HEK293 (cell line): ENCODE measurements at regions not wholly inside any gene's neighbourhood (a gene's known extent, or its start where the extent isn't known, plus 50 kb on each side); places are given as distances from the start of the nearest gene placed in this dataset.

Experiments used
- CTCF ChIA-PET: fragments of 350-600 bp; formaldehyde crosslinking; extraction: SDS; loops from one replicate; lab custom pipeline; 2021; ENCODE audit warnings: antibody characterized with exemption; lab: Yijun Ruan, JAX
- POLR2A ChIA-PET: fragments of 300-600 bp; formaldehyde crosslinking; extraction: SDS; loops from one replicate; lab custom pipeline; 2020; ENCODE audit warnings: antibody characterized with exemption, inconsistent platforms; lab: Yijun Ruan, JAX
- H3K27ac ChIP-seq: fragments of 200-500 bp; sonication (Bioruptor generic); 2 replicates; pipeline ENCODE4 v1.5.1; 2014; ENCODE audit warnings: low read depth, low read length, control low read depth, inconsistent platforms; ENCODE audit errors: extremely low read depth
- H3K36me3 ChIP-seq, 2 experiments: fragments of 200-500 bp in 1 of 2; sonication (Bioruptor generic) in 1 of 2; 1 replicate in 1 of 2; 2 replicates in 1 of 2; pipeline ENCODE4 v1.5.1; 2014 to 2017; ENCODE audit warnings: inconsistent platforms in 2 of 2, low read length in 2 of 2; ENCODE audit not compliant: control insufficient read depth in 2 of 2, insufficient read depth in 1 of 2
- H3K4me1 ChIP-seq: fragments of 200-500 bp; sonication (Bioruptor generic); 2 replicates; pipeline ENCODE4 v1.5.1; 2014; ENCODE audit warnings: mild to moderate bottlenecking, low read length, inconsistent platforms; ENCODE audit not compliant: control insufficient read depth, insufficient read depth
- H3K4me3 ChIP-seq: 2 replicates; pipeline ENCODE4 v1.5.1; 2011; ENCODE audit warnings: low read depth, mild to moderate bottlenecking, control low read depth, low read length, moderate library complexity
- H3K9me3 ChIP-seq: fragments of 200-500 bp; sonication (Bioruptor generic); 2 replicates; pipeline ENCODE4 v1.5.1; 2014; ENCODE audit warnings: low read depth, low read length, inconsistent platforms; ENCODE audit not compliant: control insufficient read depth, insufficient read depth
- HOXC10 ChIP-seq: sonication (generic); formaldehyde crosslinking; IDR thresholded peaks from 2 replicates; pipeline ENCODE4 v1.8.1; 2023; ENCODE audit warnings: mild to moderate bottlenecking, missing genetic modification reagents
- KLF8 ChIP-seq: fragments of 450-650 bp; formaldehyde crosslinking; IDR thresholded peaks from 2 replicates; pipeline ENCODE4 v1.5.1; 2016; ENCODE audit warnings: missing biosample characterization, missing genetic modification characterization
- SETDB1 ChIP-seq: IDR thresholded peaks from one replicate; pipeline ENCODE4 v1.6.1; 2017; ENCODE audit warnings: mild to moderate bottlenecking, low read length, moderate library complexity, mixed read lengths; ENCODE audit not compliant: insufficient read length
- YY2 ChIP-seq: fragments of 450-650 bp; formaldehyde crosslinking; IDR thresholded peaks from 2 replicates; pipeline ENCODE4 v1.5.1; 2016; ENCODE audit warnings: missing biosample characterization, missing genetic modification characterization
- ZNF155 ChIP-seq: fragments of 450-650 bp; formaldehyde crosslinking; IDR thresholded peaks from 2 replicates; pipeline ENCODE4 v1.5.1; 2016; ENCODE audit warnings: missing biosample characterization, missing genetic modification characterization
- ZNF16 ChIP-seq: fragments of 450-650 bp; formaldehyde crosslinking; IDR thresholded peaks from 2 replicates; pipeline ENCODE4 v1.5.1; 2016; ENCODE audit warnings: low read depth, missing biosample characterization, missing genetic modification characterization
- ZNF184 ChIP-seq: fragments of 450-650 bp; IDR thresholded peaks from 2 replicates; pipeline ENCODE4 v1.5.1; 2018; ENCODE audit warnings: missing biosample characterization, mild to moderate bottlenecking, missing genetic modification characterization
- ZNF2 ChIP-seq: fragments of 450-650 bp; formaldehyde crosslinking; IDR thresholded peaks from 2 replicates; pipeline ENCODE4 v1.5.1; 2016; ENCODE audit warnings: missing biosample characterization, missing genetic modification characterization
- ZNF292 ChIP-seq: fragments of 450-650 bp; formaldehyde crosslinking; IDR thresholded peaks from 2 replicates; pipeline ENCODE4 v1.5.1; 2016; ENCODE audit warnings: low read depth, missing biosample characterization, missing genetic modification characterization, borderline replicate concordance
- ZNF335 ChIP-seq: fragments of 450-650 bp; formaldehyde crosslinking; conservative IDR thresholded peaks from 2 replicates; pipeline ENCODE4 v1.5.1; 2016; ENCODE audit warnings: missing biosample characterization, missing genetic modification characterization
- ZNF423 ChIP-seq: fragments of 450-650 bp; formaldehyde crosslinking; IDR thresholded peaks from 2 replicates; pipeline ENCODE4 v1.5.1; 2016; ENCODE audit warnings: missing biosample characterization, missing genetic modification characterization
- ZNF571 ChIP-seq: fragments of 450-650 bp; formaldehyde crosslinking; IDR thresholded peaks from 2 replicates; pipeline ENCODE4 v1.5.0; 2017; ENCODE audit warnings: missing biosample characterization, missing genetic modification characterization
- ZNF701 ChIP-seq: fragments of 450-650 bp; formaldehyde crosslinking; IDR thresholded peaks from 2 replicates; pipeline ENCODE4 v1.5.1; 2016; ENCODE audit warnings: missing biosample characterization, missing genetic modification characterization
- ZNF76 ChIP-seq: fragments of 450-650 bp; formaldehyde crosslinking; IDR thresholded peaks from 2 replicates; pipeline ENCODE4; 2016; ENCODE audit warnings: low read depth, missing biosample characterization, missing genetic modification characterization, borderline replicate concordance
- ZNF777 ChIP-seq: fragments of 450-650 bp; formaldehyde crosslinking; IDR thresholded peaks from 2 replicates; pipeline ENCODE4 v1.5.1; 2017; ENCODE audit warnings: missing biosample characterization, missing genetic modification characterization, borderline replicate concordance
- ZSCAN23 ChIP-seq: fragments of 450-650 bp; formaldehyde crosslinking; IDR thresholded peaks from 2 replicates; pipeline ENCODE4 v1.5.1; 2016; ENCODE audit warnings: missing biosample characterization, missing genetic modification characterization
- TF ChIP-seq, protein P1 (sequence below): fragments of 450-650 bp; formaldehyde crosslinking; IDR thresholded peaks from 2 replicates; pipeline ENCODE4 v1.5.1; 2016; ENCODE audit warnings: missing biosample characterization, missing genetic modification characterization
- TF ChIP-seq, protein P2 (sequence below): fragments of 450-650 bp; formaldehyde crosslinking; conservative IDR thresholded peaks from 2 replicates; pipeline ENCODE4 v1.5.1; 2016; ENCODE audit warnings: low read depth, missing biosample characterization, missing genetic modification characterization
- TF ChIP-seq, protein P3 (sequence below): fragments of 450-650 bp; formaldehyde crosslinking; IDR thresholded peaks from 2 replicates; pipeline ENCODE4 v1.5.1; 2016; ENCODE audit warnings: missing biosample characterization, missing genetic modification characterization
- TF ChIP-seq, protein P4 (sequence below): fragments of 450-650 bp; formaldehyde crosslinking; IDR thresholded peaks from 2 replicates; pipeline ENCODE4 v1.5.1; 2016; ENCODE audit warnings: missing biosample characterization, missing genetic modification characterization

DNA sequence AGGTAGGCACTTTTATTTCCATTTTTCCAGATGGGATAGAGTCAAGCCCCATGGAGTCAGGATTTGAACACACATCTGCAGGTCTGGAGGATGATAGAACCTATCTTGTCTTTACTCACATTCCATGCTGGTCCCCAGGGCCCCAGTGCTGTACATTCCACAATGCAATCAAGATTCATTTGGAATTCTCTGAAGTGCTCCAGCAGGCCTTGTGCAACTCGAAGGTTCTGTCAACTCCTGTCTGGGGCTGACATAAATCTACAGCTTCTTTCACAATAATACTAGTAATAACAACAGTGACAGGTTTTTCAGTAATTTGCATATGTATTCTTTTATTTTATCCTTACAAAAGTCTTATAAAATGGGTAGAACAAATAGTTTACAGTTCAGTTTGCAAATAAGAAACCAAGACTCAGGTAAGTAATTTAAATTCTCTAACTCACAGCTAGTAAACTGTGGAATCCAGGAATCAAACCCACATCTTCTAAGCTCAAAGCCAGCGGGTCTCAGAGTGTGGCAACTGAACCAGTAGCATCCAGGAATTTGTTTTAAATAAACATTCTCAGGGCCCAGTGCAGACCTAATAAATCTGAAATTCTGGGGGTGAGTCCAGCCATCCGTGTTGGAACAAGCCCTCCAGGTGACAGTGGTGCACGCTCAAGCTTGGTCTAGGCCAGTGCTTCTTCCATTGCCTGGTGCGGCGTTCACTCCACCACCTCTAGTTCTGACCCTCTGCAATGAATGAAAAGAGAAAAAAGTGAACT is 137.0 kb upstream of the TNFAIP3 start (continued):
- TF ChIP-seq, protein P1, sequence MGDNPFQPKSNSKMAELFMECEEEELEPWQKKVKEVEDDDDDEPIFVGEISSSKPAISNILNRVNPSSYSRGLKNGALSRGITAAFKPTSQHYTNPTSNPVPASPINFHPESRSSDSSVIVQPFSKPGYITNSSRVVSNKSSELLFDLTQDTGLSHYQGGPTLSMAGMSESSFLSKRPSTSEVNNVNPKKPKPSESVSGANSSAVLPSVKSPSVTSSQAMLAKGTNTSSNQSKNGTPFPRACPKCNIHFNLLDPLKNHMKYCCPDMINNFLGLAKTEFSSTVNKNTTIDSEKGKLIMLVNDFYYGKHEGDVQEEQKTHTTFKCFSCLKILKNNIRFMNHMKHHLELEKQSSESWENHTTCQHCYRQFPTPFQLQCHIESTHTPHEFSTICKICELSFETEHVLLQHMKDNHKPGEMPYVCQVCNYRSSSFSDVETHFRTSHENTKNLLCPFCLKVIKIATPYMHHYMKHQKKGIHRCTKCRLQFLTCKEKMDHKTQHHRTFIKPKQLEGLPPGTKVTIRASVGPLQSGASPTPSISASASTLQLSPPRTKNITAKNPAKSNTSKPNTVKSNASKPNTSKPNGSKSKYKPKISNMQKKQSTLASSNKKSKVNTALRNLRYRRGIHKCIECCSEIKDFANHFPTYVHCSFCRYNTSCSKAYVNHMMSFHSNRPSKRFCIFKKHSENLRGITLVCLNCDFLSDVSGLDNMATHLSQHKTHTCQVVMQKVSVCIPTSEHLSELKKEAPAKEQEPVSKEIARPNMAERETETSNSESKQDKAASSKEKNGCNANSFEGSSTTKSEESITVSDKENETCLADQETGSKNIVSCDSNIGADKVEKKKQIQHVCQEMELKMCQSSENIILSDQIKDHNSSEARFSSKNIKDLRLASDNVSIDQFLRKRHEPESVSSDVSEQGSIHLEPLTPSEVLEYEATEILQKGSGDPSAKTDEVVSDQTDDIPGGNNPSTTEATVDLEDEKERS (tag by site-specific recombination), result no peak
- no peak for TF ChIP-seq ZNF292 (tag by site-specific recombination)
- TF ChIP-seq SETDB1, result no peak
- TF ChIP-seq ZNF155, result no peak

DNA sequence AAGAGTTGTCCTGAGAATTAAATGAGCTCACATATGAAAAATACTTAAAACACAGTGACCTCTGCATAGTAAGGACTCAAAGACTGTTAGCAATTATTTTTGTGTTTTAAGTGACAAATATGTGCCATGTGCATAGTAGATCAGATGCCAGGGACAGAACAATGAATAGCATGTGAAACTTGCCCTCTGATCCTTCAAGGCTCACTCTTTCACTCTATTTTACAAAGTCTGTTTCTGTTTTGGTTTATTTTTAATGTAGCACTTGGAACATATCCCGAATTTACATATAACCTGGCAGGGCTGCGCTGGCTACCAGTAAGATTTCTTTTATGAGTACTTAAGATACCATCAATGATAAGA is 135.5 kb upstream of the TNFAIP3 start:
- no peak overlapping the region for H3K4me3 ChIP-seq
- CTCF ChIA-PET, result no interaction called here
- no peaks in the 10 kb centered on the region for H3K36me3 ChIP-seq
- TF ChIP-seq ZNF701 (tag by site-specific recombination), result no peak
- TF ChIP-seq ZNF16, result no peak
- no peak for TF ChIP-seq ZSCAN23 (tag by site-specific recombination)
- TF ChIP-seq, protein P2, sequence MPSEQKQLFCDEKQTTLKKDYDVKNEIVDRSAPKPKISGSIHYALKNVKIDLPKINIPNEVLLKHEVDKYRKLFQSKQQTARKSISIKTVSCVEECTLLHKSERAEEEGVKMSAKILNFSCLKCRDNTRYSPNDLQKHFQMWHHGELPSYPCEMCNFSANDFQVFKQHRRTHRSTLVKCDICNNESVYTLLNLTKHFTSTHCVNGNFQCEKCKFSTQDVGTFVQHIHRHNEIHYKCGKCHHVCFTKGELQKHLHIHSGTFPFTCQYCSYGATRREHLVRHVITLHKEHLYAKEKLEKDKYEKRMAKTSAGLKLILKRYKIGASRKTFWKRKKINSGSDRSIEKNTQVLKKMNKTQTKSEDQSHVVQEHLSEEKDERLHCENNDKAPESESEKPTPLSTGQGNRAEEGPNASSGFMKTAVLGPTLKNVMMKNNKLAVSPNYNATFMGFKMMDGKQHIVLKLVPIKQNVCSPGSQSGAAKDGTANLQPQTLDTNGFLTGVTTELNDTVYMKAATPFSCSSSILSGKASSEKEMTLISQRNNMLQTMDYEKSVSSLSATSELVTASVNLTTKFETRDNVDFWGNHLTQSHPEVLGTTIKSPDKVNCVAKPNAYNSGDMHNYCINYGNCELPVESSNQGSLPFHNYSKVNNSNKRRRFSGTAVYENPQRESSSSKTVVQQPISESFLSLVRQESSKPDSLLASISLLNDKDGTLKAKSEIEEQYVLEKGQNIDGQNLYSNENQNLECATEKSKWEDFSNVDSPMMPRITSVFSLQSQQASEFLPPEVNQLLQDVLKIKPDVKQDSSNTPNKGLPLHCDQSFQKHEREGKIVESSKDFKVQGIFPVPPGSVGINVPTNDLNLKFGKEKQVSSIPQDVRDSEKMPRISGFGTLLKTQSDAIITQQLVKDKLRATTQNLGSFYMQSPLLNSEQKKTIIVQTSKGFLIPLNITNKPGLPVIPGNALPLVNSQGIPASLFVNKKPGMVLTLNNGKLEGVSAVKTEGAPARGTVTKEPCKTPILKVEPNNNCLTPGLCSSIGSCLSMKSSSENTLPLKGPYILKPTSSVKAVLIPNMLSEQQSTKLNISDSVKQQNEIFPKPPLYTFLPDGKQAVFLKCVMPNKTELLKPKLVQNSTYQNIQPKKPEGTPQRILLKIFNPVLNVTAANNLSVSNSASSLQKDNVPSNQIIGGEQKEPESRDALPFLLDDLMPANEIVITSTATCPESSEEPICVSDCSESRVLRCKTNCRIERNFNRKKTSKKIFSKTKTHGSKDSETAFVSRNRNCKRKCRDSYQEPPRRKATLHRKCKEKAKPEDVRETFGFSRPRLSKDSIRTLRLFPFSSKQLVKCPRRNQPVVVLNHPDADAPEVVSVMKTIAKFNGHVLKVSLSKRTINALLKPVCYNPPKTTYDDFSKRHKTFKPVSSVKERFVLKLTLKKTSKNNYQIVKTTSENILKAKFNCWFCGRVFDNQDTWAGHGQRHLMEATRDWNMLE (tag by site-specific recombination), result no peak
- POLR2A ChIA-PET, result no interaction called here
- H3K4me1 ChIP-seq, result no peaks in the 10 kb centered on the region
- no peaks in the 10 kb centered on the region for H3K9me3 ChIP-seq
- no peak overlapping the region for H3K27ac ChIP-seq

DNA sequence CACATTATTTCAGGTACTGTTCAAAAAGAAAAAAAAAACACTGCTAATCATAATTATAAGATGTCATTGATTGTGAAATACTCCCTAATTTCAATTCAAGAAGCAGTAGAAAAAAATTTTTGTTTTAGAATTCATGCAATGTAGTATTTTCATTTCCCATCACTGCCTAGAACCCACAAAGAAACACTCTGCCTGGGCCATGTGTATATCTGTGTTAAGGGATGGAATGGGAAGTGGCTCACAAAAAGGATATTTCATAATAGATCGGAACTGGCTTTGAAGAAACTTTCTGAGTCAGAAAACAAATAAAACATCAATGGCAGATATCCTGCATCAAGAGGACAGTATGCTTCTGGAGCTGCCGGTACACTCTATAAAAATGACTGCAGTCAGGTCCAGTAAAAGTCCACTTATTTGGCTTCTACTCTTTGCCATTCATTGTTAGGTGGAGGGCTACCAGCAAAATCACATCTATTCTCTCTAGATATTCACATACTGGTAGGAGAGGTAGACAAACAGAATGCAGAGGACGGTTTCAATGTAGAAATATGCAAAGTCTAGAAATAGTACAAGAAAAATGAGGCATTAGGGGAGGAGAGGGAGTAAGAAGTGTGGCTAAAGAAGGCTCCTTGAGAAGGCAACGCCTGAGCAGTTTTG is 135.0 kb upstream of the TNFAIP3 start:
- H3K9me3 ChIP-seq, result no peaks in the 10 kb centered on the region
- ChIA-PET POLR2A (no interaction called here), CTCF (interaction anchor here (0.9 to 1.2 kb wide), 2 partner anchors 24 to 172 kb away, joined by 3 to 6 read pairs; no protein-coding TSS in a partner anchor)
- no peak overlapping the region for H3K4me3 ChIP-seq
- H3K4me1 ChIP-seq, result no peaks in the 10 kb centered on the region
- no peak overlapping the region for H3K27ac ChIP-seq
- H3K36me3 ChIP-seq, result no peaks in the 10 kb centered on the region
- TF ChIP-seq YY2, result no peak
- TF ChIP-seq KLF8 (tag by site-specific recombination), result no peak
- TF ChIP-seq ZNF335 (tag by site-specific recombination), result no peak
- no peak for TF ChIP-seq ZNF777 (tag by site-specific recombination)
- no peak for TF ChIP-seq HOXC10 (CRISPR knock-in tag)
- TF ChIP-seq ZNF2 (tag by site-specific recombination), result no peak
- TF ChIP-seq, protein P3, sequence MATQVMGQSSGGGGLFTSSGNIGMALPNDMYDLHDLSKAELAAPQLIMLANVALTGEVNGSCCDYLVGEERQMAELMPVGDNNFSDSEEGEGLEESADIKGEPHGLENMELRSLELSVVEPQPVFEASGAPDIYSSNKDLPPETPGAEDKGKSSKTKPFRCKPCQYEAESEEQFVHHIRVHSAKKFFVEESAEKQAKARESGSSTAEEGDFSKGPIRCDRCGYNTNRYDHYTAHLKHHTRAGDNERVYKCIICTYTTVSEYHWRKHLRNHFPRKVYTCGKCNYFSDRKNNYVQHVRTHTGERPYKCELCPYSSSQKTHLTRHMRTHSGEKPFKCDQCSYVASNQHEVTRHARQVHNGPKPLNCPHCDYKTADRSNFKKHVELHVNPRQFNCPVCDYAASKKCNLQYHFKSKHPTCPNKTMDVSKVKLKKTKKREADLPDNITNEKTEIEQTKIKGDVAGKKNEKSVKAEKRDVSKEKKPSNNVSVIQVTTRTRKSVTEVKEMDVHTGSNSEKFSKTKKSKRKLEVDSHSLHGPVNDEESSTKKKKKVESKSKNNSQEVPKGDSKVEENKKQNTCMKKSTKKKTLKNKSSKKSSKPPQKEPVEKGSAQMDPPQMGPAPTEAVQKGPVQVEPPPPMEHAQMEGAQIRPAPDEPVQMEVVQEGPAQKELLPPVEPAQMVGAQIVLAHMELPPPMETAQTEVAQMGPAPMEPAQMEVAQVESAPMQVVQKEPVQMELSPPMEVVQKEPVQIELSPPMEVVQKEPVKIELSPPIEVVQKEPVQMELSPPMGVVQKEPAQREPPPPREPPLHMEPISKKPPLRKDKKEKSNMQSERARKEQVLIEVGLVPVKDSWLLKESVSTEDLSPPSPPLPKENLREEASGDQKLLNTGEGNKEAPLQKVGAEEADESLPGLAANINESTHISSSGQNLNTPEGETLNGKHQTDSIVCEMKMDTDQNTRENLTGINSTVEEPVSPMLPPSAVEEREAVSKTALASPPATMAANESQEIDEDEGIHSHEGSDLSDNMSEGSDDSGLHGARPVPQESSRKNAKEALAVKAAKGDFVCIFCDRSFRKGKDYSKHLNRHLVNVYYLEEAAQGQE (tag by site-specific recombination), result no peak
- TF ChIP-seq ZNF184 (tag by site-specific recombination), result no peak
- TF ChIP-seq ZNF76, result no peak
- TF ChIP-seq, protein P4, sequence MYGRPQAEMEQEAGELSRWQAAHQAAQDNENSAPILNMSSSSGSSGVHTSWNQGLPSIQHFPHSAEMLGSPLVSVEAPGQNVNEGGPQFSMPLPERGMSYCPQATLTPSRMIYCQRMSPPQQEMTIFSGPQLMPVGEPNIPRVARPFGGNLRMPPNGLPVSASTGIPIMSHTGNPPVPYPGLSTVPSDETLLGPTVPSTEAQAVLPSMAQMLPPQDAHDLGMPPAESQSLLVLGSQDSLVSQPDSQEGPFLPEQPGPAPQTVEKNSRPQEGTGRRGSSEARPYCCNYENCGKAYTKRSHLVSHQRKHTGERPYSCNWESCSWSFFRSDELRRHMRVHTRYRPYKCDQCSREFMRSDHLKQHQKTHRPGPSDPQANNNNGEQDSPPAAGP (tag by site-specific recombination), result no peak
- no peak for TF ChIP-seq ZNF571 (tag by site-specific recombination)
- TF ChIP-seq ZNF423 (tag by site-specific recombination), result no peak
